GM18870 (cell line): ENCODE measurements at regions not wholly inside any gene's neighbourhood (a gene's known extent, or its start where the extent isn't known, plus 50 kb on each side); places are given as distances from the start of the nearest gene placed in this dataset.

Source experiments
- ATAC-seq: cut with Tn5 transposase; IDR thresholded peaks from one replicate; pipeline ENCODE4 v1.9.1; 2021; ENCODE audit warnings: moderate library complexity; ENCODE audit not compliant: unreplicated experiment

GRCh38 chr5:148708854-148709253 lies 54.5 kb upstream of the HTR4 start:
- ATAC-seq = no peak

- no peak for ATAC-seq
Observed at GRCh38 chr5:148711961-148712360, 57.6 kb upstream of the HTR4 start.

GRCh38 chr5:148713735-148714508 lies 59.6 kb upstream of the HTR4 start:
- ATAC-seq = no peak

- ATAC-seq = no peak
Observed at GRCh38 chr5:148716716-148717115, 62.4 kb upstream of the HTR4 start.

- no peak for ATAC-seq
Observed at GRCh38 chr5:148717668-148718067, 63.3 kb upstream of the HTR4 start.

- no peak for ATAC-seq
Observed at GRCh38 chr5:148719605-148720004, 65.3 kb upstream of the HTR4 start.

GRCh38 chr5:148720257-148720656 lies 65.9 kb upstream of the HTR4 start:
- no peak for ATAC-seq

- ATAC-seq = no peak
Observed at GRCh38 chr5:148723143-148723542, 68.8 kb upstream of the HTR4 start.

GRCh38 chr5:148725675-148726074 lies 71.3 kb upstream of the HTR4 start:
- no peak for ATAC-seq

GRCh38 chr5:148729182-148729581 lies 74.9 kb upstream of the HTR4 start:
- ATAC-seq = no peak

GRCh38 chr5:148730270-148730669 lies 75.9 kb upstream of the HTR4 start:
- ATAC-seq = no peak

- peak; percentile 88 for ATAC-seq
Observed at GRCh38 chr5:148730942-148731898, 76.9 kb upstream of the HTR4 start.

GRCh38 chr5:148732692-148733091 lies 78.4 kb upstream of the HTR4 start:
- no peak for ATAC-seq

GRCh38 chr5:148733601-148734438 lies 79.5 kb upstream of the HTR4 start:
- no peak for ATAC-seq

- no peak for ATAC-seq
Observed at GRCh38 chr5:148734518-148734917, 80.2 kb upstream of the HTR4 start.

- ATAC-seq = no peak
Observed at GRCh38 chr5:148735301-148735835, 81.0 kb upstream of the HTR4 start.

- peak; percentile 49 for ATAC-seq
Observed at GRCh38 chr5:148739023-148739422, 84.7 kb upstream of the HTR4 start.

GRCh38 chr5:148739524-148739923 lies 85.2 kb upstream of the HTR4 start:
- no peak for ATAC-seq

- ATAC-seq = no peak
Observed at GRCh38 chr5:148740079-148740858, 85.9 kb upstream of the HTR4 start.
